Mucosa of gallbladder (tissue), 1 donor: ENCODE measurements at regions not wholly inside any gene's neighbourhood (a gene's known extent, or its start where the extent isn't known, plus 50 kb on each side); places are given as distances from the start of the nearest gene placed in this dataset.

Source experiments
- DNase-seq: peaks from one replicate; pipeline ENCODE4 v3.0.0-alpha.2; 2020; ENCODE audit warnings: low spot score
- donor health status: DM: no; HTN: no; CAD: no.

DNA sequence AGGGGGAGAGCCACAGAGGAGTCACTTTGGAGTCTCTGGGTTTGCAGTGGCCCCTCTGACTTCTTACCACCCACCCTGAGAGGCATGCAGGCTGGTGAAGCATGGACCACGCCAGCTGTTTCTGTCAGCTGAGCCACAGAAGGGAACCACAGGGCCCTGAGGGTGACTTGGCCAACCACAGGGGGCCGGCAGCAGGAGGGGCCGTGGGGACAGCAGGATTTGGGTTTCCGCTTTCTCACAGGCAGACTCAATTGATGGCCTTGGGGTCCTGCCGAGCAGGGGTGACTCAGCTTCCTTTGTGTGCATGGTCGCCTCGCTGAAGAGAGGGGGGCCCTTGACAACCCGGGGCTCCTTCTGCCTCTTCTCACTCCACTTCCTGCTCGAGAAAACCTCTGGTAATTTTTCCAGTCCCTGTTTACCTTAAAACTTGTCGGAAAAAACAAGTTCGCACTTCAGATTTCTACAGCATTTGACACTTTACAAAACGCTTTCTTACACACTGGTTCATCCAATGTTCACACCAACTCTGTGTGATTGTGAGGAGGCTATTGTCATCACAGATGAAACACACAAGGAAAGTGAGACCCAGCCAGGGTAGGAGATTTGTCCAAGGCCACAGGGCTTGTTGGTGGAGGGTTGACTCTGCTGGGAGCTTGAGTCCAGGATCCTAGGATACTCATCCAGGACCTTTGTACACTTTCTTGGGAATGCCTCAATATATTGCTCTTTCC, 311.2 kb downstream of the LPIN1 start:
- DNase-seq, result peak; percentile 40

DNA sequence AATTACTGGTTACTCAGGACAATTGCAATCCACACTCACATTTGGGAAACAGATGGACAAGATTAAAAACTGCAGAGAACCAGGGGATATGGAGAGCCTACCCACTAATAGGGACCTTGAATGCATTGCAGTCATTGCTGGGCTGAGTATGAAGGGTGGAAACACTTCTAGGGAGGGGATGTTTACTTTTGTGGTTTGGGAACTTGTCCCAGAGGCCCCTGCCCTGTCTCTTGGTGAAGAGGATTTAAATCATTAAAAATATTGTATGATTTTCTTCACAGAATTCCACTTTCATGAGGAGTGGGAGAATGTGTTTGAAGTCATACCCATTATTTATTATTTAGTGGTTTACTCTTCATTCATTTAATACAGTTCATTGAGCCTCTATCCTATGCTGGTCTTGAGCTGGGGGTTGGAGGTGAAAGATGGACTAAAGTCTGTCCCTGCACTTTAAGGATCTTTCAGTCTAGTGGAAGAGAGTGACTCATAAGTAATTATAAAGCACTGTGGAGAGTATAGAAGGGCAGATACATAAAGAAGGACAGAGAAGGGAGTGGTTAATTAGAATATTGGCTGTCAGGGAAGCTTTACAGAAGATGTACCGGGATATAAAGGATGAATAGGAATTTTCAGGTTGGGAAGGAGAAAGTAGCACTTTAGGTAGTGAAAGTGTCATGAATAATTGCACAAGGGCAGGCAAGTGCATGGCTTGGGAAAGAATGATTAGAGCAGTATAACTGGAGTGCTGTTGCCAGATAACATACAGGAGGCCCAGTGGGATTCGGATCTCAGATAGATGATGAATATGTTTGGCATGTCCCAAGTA, 313.4 kb downstream of the LPIN1 start:
- DNase-seq, result no peak

DNA sequence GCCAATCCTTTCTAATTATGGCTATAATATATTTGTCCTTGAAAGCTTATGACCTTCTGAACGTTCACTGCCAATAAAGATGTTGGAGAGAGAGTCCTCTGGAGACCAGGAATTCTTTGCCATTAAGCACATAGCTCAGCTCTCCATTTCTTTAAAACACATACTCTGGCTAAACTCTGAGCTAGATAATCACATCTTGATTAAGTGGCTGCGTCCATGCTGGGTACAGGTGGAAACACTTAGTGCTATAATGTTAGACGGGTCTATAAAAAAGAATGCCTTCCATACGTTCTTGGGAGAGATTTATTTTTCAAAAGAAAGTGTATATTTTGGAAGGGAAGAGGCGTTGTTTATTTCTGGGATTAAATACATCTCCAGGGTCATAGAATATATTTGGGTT, 314.5 kb downstream of the LPIN1 start:
- no peak for DNase-seq

DNA sequence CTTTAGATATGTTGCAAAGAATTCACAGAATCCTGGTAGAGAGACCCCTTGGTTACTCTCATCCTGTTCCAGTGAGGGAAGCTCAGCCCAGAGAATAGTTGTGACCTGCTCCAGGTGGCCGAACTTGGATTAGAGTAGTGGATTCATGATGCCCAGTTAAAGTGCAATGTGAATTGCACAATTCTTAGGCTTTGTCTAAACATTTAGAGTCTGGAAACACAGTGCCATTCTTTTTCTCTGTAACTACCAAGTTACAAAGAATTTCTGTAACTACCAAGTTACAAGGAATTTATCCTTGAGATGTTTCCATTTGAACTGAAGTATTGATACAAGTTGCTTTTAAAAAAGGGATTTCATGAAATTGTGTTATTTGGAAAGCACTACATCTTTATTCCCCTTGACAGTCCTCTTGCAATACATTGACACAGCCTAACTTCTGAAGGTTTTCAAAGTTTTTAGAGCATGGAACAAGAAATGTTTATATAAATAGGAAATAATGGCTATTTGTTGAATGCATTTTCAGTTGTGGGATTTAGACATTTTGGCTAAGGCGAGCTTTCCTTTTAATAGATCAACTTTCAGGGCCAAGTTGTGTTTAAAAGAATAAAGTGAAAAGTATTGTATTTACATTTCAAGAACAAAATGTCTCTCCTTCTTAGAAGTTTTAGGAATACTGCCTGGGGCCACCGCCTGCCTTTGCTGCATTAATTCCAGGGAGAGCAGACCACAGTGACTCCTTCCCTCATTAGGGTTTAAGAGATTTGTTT, 315.0 kb downstream of the LPIN1 start:
- DNase-seq, result no peak

DNA sequence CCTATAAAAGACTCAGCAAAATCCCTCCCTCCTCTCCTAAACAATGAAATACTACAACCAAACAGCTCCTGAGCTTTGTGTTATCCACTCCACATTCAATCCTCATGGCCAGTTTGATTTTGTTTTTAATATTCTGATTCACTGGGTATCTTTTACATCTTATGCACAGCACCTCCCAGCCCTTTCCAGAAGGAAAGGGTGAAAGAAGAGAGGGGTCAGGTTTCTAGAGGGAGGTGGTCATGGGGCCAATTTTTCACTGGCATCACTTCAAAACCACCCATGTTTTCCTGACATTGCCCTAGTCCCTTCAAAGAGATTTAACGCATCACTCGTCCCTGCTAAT, 315.6 kb downstream of the LPIN1 start:
- no peak for DNase-seq

DNA sequence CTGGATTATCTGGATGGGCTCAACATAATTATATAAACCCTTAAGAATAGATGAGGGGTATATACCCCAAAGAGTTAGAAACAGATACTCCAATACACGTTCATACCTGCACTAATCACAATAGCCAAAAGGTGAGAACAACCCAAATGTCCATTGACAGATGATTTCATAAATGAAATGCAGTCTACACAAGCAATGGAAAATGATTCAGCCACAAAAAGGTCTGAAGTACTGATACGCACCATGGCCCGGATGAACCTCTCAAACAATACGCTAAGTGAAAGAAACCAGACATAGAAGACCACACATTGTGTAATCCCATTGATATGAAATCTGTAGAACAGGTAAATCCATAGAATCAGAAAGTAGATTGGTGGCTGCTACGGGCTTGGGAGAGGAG, 316.8 kb downstream of the LPIN1 start:
- no peak for DNase-seq

DNA sequence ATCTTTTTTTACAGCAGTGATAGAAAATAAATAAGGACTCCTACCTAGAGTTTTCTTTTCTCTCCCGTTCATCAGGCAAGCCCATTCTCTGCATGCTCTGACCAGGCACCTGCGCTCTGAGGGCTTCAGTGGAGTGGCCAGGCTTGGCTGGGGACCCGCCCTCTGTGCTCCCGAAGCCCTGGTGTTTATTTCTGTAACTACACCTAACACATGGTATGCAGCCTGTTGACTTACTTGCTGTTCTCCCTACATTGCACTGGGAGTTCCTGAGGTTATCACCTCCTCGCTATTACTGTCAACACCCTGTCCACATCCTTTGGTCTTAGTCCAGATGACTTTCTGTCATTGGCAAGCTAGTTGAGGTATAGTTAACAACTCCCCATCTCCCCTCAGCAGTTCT, 317.7 kb downstream of the LPIN1 start:
- no peak for DNase-seq

DNA sequence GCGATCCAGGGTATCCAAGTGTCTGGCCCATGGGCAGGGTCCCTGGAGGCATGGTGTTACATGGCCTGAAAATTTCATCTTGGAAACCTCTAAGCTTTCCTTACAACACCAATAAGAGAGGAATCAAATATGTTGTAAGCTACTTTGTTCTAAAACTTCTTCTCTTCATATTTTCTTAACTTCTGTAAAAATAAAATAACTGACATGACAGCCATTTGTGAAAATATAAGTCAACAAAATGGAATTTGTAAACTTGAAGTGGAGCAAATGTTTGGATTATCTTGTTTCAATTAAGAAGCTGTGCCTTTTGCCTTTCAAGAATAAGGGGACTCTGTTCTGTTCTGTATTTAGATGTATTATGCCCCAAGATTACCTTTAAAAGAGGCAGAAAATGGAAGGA, 319.7 kb downstream of the LPIN1 start:
- no peak for DNase-seq

DNA sequence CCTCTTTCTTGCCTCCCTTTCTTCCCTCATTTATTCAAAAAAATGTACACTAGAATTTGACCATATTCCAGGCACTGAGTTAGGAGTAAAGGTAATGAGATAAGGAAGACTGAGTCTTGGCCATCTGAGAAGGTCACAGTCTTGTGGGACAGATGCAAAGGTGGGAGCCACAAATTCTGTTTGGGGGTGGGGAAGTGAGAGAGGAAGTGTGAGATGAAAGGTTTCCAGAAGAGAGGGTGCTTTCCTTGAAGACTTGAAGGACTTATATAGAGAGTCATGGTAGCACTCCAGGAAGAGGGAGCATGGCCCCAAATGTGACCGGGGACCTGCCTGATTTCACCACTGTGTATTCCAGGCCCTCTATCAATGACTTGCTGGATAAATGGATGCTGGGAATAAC, 320.6 kb downstream of the LPIN1 start:
- no peak for DNase-seq

DNA sequence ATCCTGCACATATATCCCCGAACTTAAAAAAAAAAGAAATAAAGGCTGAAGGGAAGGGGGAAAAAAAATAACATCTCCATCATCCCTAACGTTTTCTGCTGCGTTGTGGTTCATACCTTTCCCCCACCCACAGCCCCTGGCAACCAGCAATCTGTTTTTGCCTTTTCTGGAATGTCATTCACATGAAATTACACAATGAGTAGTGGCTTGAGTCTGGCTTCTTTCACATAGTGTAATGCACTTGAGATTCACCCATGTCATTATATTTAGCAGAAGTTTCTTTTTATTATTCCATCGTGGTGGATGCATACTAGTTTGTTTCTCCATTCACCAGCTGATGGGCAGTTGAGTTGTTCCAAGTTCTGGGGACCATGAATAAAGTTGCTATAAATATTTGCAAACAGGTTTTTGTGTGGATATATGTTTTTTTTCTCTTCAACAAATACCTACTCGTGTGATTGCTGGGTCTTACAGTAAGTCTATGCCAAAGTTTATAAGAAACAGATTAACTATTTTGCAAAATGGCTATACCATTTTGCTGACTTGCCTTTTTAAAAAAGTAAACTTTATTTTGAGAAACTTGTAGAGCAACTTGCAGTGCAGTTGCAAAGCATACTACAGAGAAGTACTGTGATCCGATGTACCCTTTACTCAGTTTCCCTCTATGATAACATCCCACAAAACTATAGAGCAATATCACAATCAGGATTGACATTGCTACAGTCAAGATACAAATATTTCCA, 322.5 kb downstream of the LPIN1 start:
- DNase-seq, result no peak

DNA sequence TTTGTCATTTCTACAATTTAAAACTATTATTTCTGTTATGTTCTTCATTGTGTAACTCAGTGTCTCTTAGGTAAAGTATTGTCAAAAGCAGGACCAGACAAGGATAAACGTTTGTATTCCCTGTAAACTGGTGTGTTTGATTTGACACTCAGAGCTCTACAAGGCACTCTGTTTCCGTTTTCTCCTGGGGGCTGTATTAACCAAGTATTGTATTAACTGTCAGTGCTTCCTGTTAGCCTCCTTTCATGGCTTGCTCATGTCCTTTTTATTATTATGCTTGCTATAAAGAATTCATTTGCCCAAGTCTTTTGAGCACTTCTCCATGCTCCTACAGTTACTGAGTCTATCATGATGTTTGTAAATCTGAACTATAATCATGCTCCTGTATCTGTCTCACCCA, 323.7 kb downstream of the LPIN1 start:
- DNase-seq, result no peak

DNA sequence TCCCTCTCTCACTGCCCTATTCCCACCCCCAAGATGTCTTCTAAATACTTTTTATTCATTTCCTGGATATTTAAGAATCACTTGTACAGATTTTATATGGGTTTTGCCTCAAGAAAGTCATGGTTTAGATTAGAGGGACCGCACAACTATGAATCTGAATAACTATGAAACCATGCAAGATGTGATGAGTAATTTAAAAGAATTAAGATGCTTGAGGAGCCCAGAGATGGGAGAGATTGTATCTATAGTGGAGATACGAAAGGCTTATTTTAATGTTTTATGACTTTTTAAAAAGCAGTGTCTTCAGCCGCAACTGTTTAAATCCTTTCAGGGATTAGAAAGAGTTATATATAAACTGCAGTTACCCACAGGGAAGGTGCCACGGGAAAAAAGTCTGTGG, 324.1 kb downstream of the LPIN1 start:
- no peak for DNase-seq

DNA sequence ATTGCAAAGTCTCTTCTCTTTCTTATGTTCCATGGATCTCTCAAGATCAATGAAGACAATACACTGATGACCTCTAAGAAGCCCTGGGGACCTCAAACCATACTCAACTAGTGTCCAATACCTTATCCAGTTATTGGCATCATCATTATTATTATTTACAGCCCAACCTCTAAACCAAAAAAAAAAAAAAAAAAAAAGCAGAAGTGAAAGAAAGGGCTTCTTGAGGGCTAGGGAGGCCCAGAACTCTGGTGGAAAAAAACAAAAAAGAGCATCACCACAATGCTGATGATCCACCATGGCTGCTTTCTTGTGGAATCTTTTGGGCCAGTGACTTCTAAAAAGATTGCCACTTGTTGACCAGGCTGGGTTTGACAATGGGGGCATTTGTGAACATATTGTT, 324.9 kb downstream of the LPIN1 start:
- no peak for DNase-seq

DNA sequence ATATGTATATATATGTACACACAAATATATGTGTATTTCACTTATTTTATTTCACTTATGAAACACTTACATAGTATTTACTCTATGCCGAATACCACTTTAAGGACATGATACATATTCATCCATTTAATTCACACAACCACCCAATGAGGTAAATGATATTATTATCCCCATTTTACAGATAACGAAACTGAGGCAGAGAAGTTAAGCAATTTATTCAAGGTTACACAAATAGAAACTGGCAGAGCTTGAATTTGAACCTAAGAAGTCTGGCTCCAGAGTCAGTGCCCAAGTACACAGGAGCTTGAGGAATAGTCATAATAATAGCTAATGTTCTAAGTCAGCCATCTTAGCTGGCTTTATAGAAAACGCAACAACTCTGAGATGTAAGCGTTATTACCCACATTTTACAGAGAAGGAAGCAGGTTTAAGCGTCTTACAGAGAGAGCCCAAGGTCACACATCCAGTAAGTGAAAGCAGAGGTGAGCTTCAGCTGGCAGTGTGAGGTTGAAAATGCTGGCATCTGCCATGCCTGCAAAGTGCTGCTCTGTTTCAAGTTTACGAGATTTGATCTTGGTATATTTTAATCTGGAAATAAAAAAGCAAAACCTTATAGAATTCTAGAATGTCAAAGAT, 326.9 kb downstream of the LPIN1 start:
- DNase-seq, result no peak

DNA sequence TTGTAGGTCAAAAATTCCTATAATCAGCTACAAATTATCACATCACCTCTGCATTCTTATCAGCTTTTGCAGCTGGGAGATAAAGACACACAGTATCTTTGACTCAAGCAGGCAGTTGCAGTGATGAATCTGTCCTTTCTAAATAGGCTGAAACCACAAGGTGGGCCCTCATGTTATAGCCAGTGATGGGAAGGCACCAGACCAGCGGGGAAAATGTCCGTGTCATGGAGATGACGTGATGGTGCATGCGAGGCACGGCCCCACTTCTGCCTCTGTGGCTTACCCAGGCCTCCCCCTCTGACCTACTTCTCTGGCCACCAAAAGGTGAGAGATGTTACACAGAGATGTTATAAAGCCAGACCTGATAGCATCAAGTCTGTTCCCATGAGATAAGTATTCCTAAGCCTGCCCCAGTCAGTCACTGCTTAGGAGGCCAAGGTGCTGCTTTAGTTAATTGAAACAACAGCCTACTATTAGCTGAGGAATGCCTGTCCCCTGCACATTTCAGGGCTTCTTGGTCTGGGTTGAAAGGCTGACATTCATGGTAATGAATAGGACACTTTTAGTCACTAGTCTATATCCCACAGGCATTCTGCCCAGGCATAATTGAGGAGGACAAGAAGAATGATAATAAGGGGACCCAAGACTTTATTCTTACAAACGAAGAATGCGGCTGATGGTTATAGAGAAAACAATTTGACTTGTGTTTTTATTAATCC, 327.9 kb downstream of the LPIN1 start:
- no peak for DNase-seq

DNA sequence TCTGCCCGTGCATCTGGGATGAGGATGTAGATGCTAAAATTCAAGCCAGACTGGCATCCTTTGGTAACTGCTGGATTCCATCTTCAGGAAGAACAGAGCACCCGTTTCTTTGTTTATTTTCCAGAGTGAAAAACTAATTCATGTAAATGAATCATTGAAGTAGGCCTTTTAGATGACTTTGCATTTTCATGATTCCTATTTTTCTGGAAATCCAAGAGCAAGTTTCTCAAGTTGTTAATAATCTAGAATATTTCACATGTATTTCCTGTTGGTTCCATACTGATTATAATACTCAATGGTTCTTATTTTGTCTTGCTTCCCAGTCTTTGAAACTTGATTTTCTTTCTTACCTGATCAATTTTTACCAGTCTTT, 328.4 kb downstream of the LPIN1 start:
- no peak for DNase-seq

DNA sequence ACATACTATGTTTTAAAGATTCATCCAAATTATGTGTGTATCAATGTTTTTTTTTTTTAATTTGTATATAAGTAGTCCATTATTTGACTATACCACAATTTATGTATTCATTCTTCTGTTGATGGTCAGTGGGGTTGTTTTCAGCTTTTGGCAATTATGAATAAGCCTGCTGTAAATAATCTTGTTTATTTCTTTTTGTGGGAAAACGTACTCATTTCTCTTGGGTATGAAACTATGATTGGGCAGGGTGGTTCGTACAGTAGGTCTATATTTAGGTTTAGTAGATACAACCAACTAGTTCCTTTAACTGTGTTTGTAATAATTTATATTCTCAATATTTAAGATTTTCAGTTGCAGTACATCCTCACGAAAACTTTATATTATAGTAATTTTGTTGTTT, 329.2 kb downstream of the LPIN1 start:
- DNase-seq, result no peak

DNA sequence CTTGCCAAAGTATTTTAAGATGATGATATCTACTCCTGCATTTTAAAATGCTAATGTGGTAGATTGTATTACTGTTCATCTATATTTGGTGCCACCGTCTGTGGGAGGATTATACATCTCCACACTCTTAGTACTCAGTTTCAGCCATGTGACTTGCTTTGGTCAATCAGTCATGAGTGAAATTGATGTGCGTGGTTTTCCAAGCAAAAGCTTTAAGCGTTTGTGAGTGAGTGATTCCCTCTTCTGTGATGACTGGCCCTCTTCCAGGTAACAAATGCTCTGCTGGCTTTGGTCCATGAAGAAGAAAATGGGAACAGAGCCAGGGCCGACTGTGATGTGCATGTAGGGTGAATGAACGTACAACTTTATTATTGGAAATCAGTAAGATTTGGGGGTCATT, 330.4 kb downstream of the LPIN1 start:
- DNase-seq, result no peak

DNA sequence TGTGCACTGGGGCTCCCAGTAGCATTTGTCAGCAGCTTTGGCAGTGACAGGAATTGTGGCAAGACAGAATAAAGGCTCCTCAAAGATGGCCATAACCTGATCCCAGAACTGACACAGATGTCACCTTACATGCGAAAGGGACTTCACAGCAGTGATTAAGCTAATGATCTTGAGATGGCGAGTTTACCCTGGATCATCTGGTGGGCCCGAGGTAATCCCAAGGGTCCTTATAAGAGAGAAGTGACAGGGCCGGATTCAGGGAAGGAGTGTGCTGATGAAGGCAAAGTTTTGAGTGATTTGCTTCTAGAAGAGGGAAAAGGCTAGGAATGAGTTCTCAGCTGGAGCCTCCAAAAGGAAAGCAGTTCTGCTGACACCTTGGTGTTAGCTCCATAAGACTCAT, 333.9 kb downstream of the LPIN1 start:
- DNase-seq, result no peak

DNA sequence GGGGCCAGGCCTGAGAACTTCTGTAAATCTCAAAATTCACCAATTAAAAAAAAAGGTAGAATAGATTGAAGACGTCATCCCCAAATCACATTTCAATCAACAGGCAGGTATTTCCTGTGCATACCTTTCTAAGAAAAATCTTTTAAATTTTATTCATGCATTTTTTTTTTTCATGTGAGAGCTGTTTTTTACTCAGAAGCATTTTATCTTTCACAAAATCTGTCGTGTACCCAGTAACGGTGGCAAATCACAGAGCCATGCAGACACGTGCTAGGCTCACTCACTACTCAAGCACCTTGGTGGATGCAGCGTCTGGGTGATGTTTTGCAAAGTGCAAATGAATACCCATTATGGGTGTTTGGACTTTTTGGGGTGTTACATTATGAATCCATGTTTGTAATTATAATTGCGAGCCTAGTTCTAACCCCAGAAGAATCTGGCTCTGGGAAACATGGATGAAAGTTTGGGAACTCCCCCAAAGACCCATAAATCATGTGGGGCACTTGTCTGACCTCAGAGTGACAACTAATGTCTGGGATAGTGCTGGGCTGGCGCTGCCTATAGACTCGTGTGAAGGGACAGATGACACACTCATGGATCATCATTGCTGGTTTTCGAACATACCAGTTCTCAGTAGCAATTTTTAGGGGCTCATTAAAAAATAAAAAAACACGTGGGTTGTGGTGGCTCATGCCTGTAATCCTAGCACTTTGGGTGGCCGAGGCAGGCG, 335.2 kb downstream of the LPIN1 start:
- DNase-seq, result no peak
